Smooth muscle cell (in vitro differentiated cells): ENCODE measurements at regions not wholly inside any gene's neighbourhood (a gene's known extent, or its start where the extent isn't known, plus 50 kb on each side); places are given as distances from the start of the nearest gene placed in this dataset.

Experiments used
- DNase-seq: peaks from one replicate; lab custom pipeline; 2025; ENCODE audit not compliant: unreplicated experiment; lab: John Stamatoyannopoulos, UW
- H2AFZ ChIP-seq: fragments of 200-600 bp; sonication (generic); 2 replicates; pipeline ENCODE4 v1.6.0; 2016; ENCODE audit warnings: antibody characterized with exemption, low read depth, mild to moderate bottlenecking
- H3F3A ChIP-seq: fragments of 200-600 bp; sonication (generic); 2 replicates; pipeline ENCODE4 v1.6.0; 2017; ENCODE audit warnings: antibody characterized with exemption, low read depth
- H3K27ac ChIP-seq: fragments of 200-600 bp; sonication (generic); 2 replicates; pipeline ENCODE4 v1.5.1; 2016; ENCODE audit warnings: low read depth, mild to moderate bottlenecking
- H3K27me3 ChIP-seq: fragments of 200-600 bp; sonication (generic); 2 replicates; pipeline ENCODE4 v1.6.1; 2016; ENCODE audit warnings: low read depth, mild to moderate bottlenecking
- H3K36me3 ChIP-seq: fragments of 200-600 bp; sonication (generic); 2 replicates; pipeline ENCODE4 v1.5.1; 2016; ENCODE audit warnings: low read depth
- H3K4me1 ChIP-seq: fragments of 200-600 bp; sonication (generic); 2 replicates; pipeline ENCODE4 v1.5.1; 2016; ENCODE audit warnings: low read depth
- H3K4me2 ChIP-seq: fragments of 200-600 bp; sonication (generic); 2 replicates; pipeline ENCODE4 v1.6.0; 2016; ENCODE audit warnings: mild to moderate bottlenecking
- H3K4me3 ChIP-seq: fragments of 200-600 bp; sonication (generic); 2 replicates; pipeline ENCODE4 v1.5.1; 2016; ENCODE audit warnings: mild to moderate bottlenecking
- H3K79me2 ChIP-seq: fragments of 200-600 bp; sonication (generic); 2 replicates; pipeline ENCODE4 v1.6.0; 2016; ENCODE audit warnings: low read depth, mild to moderate bottlenecking
- H3K9ac ChIP-seq: fragments of 200-600 bp; sonication (generic); 2 replicates; pipeline ENCODE4 v1.6.0; 2016; ENCODE audit warnings: low read depth
- H3K9me3 ChIP-seq: fragments of 200-600 bp; sonication (generic); replicated peaks from 2 replicates; pipeline ENCODE4 v1.5.1; 2016; ENCODE audit warnings: low read depth
- H4K20me1 ChIP-seq: fragments of 200-600 bp; sonication (generic); 2 replicates; pipeline ENCODE4 v1.6.0; 2016; ENCODE audit warnings: low read depth
- WGBS: methylation state at CpG from one replicate; pipeline ENCODE4 v1.1.7; 2016; ENCODE audit warnings: low lambda C conversion rate; 5-methylcytosine and 5-hydroxymethylcytosine counted together
- TF ChIP-seq, protein P1 (sequence below): fragments of 200-600 bp; sonication (generic); IDR thresholded peaks from 2 replicates; pipeline ENCODE4 v1.5.1; 2017; ENCODE audit warnings: borderline replicate concordance, mild to moderate bottlenecking, antibody characterized with exemption; ENCODE audit not compliant: insufficient read depth, poor library complexity, severe bottlenecking

DNA sequence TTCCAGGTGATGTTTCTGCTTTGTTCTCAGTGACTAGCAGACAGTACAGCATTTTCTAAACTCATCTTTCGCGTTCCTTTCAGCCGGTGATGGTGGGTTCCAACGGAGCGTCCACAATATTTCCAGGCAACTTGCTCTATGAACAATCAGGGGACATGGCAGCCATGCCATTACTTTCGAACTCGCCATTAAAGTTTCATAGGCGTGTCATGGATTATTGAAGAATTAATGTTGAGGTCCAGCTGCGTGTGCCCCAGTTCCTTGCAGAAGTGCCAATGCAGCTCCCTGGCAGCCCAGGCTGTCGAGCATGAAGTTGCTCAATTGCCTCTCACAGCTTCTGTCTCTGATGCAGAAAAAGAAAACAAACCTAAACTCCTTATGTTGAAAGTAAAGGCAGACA lies 262.2 kb downstream of the IRX2 start:
- 86% methylated on average over 10 of the region's 10 CpGs for WGBS
- no peak overlapping the region for H3K9ac ChIP-seq
- DNase-seq, result no peak
- H3K79me2 ChIP-seq, result no peaks in the 10 kb centered on the region
- no peaks in the 10 kb centered on the region for H3K27me3 ChIP-seq
- H4K20me1 ChIP-seq, result no peaks in the 10 kb centered on the region
- H3K4me3 ChIP-seq, result no peak overlapping the region
- H3K36me3 ChIP-seq, result no peaks in the 10 kb centered on the region
- H3K4me2 ChIP-seq, result no peak overlapping the region
- H3F3A ChIP-seq, result no peaks in the 10 kb centered on the region
- H3K9me3 ChIP-seq, result peaks cover 2% of the 10 kb centered on the region
- TF ChIP-seq, protein P1, sequence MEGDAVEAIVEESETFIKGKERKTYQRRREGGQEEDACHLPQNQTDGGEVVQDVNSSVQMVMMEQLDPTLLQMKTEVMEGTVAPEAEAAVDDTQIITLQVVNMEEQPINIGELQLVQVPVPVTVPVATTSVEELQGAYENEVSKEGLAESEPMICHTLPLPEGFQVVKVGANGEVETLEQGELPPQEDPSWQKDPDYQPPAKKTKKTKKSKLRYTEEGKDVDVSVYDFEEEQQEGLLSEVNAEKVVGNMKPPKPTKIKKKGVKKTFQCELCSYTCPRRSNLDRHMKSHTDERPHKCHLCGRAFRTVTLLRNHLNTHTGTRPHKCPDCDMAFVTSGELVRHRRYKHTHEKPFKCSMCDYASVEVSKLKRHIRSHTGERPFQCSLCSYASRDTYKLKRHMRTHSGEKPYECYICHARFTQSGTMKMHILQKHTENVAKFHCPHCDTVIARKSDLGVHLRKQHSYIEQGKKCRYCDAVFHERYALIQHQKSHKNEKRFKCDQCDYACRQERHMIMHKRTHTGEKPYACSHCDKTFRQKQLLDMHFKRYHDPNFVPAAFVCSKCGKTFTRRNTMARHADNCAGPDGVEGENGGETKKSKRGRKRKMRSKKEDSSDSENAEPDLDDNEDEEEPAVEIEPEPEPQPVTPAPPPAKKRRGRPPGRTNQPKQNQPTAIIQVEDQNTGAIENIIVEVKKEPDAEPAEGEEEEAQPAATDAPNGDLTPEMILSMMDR, result no peak
- no peak overlapping the region for H2AFZ ChIP-seq
- no peaks in the 10 kb centered on the region for H3K4me1 ChIP-seq
- no peak overlapping the region for H3K27ac ChIP-seq

DNA sequence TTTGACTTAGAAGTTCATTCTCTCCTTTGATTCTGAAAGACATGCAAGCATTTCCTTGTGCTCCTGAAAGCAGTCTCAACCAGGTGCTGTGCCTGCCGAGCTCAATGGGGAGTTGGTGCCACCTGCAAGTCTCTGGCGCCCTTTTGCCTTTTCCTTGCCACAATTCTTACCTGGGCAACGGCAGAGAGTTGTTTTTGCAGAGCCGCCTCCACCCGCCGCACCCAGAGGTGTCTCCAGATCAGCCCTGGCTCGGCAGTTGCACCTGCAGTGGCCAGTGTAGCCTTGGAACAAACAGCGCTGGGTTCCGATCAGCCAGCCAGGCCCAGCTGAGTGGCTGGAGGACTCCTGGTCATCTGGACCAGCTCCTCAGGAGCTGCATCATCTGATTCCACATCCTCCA lies 262.9 kb downstream of the IRX2 start:
- TF ChIP-seq, protein P1, result no peak
- DNase-seq, result no peak
- no peaks in the 10 kb centered on the region for H3K4me1 ChIP-seq
- WGBS, result 85% methylated on average over 9 of the region's 9 CpGs
- no peak overlapping the region for H3K27ac ChIP-seq
- H3K4me3 ChIP-seq, result no peak overlapping the region
- no peaks in the 10 kb centered on the region for H3K79me2 ChIP-seq
- H3K9ac ChIP-seq, result no peak overlapping the region
- H3F3A ChIP-seq, result no peaks in the 10 kb centered on the region
- no peaks in the 10 kb centered on the region for H3K36me3 ChIP-seq
- H2AFZ ChIP-seq, result no peak overlapping the region
- H3K27me3 ChIP-seq, result no peaks in the 10 kb centered on the region
- H4K20me1 ChIP-seq, result no peaks in the 10 kb centered on the region
- H3K4me2 ChIP-seq, result no peak overlapping the region
- peaks cover 4% of the 10 kb centered on the region for H3K9me3 ChIP-seq

DNA sequence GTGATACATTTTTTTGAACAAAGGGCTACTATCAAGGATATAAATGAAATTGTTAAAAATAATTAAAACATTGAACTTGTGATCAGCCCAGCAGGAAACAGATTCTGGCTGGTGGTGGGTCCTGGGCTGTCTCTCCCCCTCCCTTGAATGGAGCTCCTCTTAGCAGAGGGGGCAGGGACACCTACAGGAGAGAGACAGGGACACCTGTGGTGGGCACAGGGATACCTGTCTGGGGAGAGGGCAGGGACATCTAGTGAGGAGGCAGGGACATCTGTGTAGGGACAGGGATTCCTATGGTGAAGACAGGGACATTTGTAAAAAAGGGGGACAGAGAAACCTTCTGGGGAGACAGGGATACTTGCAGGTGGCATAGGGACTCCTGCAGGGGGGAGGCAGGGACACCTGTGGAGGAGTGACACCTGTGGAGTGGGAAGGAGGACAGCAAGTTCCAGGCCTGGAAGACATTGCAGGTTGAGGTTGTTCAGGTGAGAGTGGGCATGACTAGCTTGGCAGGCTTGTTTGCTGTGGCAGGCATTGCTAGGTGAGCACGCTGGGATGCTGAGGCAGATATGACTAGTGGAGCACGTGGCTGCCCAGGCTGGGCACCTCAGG lies 264.2 kb downstream of the IRX2 start:
- H4K20me1 ChIP-seq, result no peaks in the 10 kb centered on the region
- no peak for DNase-seq
- no peaks in the 10 kb centered on the region for H3K4me1 ChIP-seq
- H3K27ac ChIP-seq, result no peak overlapping the region
- 88% methylated on average over 2 of the region's 2 CpGs for WGBS
- H3K27me3 ChIP-seq, result no peaks in the 10 kb centered on the region
- no peak overlapping the region for H2AFZ ChIP-seq
- H3K79me2 ChIP-seq, result no peaks in the 10 kb centered on the region
- H3K9ac ChIP-seq, result no peak overlapping the region
- TF ChIP-seq, protein P1, result no peak
- H3K9me3 ChIP-seq, result peaks cover 4% of the 10 kb centered on the region
- no peak overlapping the region for H3K4me2 ChIP-seq
- H3K4me3 ChIP-seq, result no peak overlapping the region
- no peaks in the 10 kb centered on the region for H3F3A ChIP-seq
- no peaks in the 10 kb centered on the region for H3K36me3 ChIP-seq

DNA sequence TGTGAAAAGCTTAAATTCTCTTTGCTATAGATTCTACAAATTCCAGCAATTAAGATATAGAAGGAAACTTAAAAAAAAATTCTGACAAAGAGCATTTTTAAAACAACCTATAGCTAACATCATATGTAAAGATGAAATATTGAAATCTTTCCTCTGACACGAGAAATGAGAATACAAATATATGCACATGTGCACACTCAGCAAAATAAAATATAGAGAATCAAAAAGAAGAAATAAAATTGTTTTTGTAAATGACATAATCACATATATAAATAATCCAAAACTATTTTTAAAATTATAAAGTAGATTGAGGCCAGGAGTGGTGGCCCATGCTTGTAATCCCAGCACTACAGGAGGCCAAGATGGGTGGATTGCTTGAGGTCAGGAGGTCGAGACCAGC lies 265.1 kb downstream of the IRX2 start:
- no peak overlapping the region for H3K27ac ChIP-seq
- no peaks in the 10 kb centered on the region for H4K20me1 ChIP-seq
- no peaks in the 10 kb centered on the region for H3F3A ChIP-seq
- peaks cover 4% of the 10 kb centered on the region for H3K9me3 ChIP-seq
- H3K36me3 ChIP-seq, result no peaks in the 10 kb centered on the region
- DNase-seq, result no peak
- no peak overlapping the region for H3K4me2 ChIP-seq
- H2AFZ ChIP-seq, result no peak overlapping the region
- no peaks in the 10 kb centered on the region for H3K27me3 ChIP-seq
- no peak overlapping the region for H3K9ac ChIP-seq
- no peaks in the 10 kb centered on the region for H3K79me2 ChIP-seq
- WGBS, result 66% methylated on average over 2 of the region's 2 CpGs
- TF ChIP-seq, protein P1, result no peak
- no peaks in the 10 kb centered on the region for H3K4me1 ChIP-seq
- no peak overlapping the region for H3K4me3 ChIP-seq
